HG02571 (cell line): ENCODE measurements at regions not wholly inside any gene's neighbourhood (a gene's known extent, or its start where the extent isn't known, plus 50 kb on each side); places are given as distances from the start of the nearest gene placed in this dataset.
A peak's percentile ranks its signal among the peaks of the same experiment; 100 is the strongest.

Source experiments
- ATAC-seq: cut with Tn5 transposase; IDR thresholded peaks from one replicate; pipeline ENCODE4 v1.9.1; 2021; ENCODE audit warnings: mild to moderate bottlenecking, moderate library complexity; ENCODE audit not compliant: unreplicated experiment

DNA sequence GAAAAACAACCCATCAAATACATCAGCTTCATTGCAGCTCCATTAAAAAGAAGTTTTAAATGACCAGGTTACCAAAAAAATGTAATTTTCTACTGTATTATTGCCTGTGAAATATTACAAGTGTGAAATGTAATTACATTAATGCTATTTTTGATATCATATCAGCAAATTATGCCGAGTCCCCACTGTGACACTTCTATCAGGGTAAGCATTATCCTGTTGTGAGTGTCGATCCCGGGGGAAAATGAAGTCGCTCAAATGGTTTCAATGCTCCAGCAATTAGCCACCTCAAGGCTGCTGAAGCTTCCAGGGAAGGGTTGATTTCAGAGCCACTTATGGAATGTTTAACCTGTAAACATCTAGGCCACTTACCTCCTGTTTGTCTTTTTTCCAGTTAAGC is 70.4 kb downstream of the RCN1 start:
- no peak for ATAC-seq

DNA sequence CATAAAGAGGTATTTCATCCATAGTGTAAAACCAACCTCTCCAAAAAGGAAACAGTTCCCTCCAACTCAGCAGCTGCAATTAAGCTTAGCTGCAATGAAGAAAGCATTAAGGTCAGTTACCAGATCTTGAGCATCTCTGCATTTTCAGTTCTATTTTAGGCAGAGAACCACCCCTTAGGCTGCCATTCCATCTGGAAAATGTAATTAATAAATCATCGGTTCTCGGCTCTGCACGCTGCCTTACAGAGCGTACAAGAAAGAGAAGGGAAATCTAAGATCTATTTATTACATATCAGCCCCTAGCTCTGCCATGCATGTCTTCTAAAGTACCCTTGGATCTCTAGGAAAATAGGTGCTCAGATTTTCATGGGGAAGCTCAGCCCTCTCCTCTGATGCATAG is 71.5 kb downstream of the RCN1 start:
- no peak for ATAC-seq

DNA sequence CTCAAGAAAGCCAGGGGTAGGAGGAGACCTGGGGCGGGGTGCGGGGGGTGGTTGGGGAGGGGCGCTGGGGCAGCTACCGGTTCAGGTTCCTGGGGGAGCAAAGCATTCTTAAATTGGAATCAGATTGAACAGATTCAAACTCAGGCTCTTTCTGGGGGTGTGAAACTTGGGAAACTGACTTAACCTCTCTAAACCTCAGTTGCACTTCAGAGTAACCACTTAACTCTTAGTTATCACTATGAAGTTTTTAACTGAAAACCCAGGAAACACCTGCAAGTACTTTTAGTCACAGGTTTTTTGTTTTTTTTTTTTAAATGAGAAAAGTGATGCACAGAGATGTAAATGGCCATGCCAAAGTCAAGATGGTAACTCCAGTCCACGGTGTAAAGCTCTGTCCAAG is 72.0 kb downstream of the RCN1 start:
- no peak for ATAC-seq

DNA sequence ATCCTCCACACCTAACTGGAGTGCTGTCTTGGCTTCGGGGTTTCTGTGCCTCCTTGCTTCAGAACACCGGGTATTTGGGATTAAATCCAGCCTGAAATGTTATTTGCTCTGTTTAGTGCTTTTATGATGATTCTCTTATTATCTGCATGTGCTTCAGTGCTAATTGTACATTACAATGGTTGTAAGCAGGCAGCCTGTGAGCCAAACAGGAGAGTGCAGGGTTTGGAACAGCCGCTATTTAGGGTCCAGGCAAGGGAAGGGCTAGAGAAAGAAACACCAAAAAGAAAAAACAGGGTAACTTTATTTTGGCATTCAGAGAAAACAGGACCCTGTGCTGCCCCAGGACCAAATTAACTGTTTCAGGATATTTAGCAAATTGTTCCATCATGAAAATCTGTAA is 72.7 kb downstream of the RCN1 start:
- no peak for ATAC-seq

DNA sequence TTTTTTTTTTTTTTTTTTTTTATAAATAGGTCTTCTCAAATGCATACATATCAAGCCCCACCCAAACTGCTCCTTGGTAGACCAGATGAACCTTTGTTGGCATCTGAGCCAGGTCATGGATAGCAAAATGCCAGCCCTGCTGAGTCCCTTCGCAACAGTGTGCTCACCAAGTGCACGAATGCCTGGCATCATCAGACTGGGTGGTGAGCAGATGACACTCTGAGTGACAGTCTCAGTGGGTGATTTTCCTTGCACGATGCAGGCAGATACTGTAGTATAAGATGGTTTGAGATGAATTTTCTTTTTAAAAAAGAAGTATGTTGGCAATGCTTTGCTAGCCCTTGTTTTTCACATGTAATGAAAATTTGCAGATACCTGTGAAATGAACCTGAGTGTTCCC is 74.0 kb downstream of the RCN1 start:
- ATAC-seq = no peak

DNA sequence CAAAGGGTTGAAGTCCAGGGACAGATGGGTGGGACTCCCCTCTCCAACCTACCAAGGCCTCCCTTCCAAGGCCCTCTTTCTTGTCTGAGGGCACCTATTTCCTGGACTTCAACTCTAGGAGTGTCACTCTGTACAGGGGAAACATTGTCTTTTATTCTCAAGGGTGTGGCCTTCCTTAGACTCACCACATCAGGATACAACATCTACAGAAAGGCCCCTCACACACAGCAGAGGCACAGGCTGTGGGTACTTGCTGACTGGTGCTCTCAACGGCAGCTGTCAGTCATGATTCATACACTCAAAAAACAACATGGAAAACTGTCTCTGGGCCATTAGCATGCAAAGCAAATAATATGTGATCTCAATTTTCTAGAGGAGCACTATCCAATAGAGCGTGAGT is 78.0 kb downstream of the RCN1 start:
- no peak for ATAC-seq

DNA sequence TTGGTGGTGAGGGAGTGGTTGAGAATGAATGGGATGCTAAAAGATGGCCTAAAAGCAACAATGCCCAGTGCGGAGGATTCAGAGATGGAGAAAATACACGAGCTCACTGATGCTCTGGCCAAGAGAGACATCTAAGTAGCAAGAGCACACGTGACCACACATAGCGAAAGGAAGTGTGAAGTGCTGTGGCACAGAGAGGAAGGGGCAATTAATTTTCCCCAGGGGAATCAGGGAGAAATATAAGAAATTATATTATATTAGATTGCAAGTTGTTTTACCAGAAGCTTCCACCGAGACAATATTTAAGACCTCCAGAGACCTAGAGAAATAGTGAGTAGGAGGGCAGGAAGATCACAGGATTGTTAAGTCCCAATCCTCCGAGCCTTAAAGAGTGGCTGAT is 80.6 kb downstream of the RCN1 start:
- ATAC-seq = no peak

DNA sequence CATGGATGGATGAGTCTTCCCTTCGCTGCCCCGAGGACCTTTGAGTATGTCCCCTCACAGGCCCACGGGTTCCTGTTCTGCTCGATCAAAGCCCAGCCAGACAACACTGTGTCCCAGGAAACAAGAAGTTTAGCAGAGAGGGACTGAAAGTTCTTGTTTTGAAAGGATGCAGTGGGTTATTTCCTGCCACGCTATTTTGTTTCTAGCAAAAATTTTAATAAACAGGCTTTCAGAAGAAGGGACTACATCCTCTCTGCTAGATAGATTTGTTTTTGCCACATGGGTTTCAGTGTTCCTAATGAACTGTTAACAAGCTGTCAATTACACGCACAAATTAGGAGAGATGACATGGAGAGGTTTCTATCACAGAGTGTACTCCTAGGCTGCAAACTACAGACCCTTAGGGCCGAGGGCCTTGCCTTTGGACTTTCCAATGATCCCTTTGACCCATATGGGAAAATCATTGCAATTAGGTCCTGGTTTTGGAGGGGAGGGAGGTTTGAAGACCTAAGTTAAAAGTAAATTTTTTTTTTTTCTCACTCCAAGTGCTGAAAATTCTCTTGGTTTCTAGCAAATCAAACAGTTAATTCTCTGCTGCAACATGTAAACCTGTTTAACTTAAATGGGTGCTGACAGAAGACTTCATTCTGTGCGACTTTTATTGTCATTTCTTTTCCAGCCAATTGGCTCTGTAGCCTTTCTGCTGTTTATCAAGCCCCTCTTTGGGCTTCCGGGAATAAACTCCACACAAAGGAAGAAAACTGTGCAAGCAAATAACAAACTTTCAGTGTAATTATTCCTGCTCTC is 81.4 kb downstream of the RCN1 start:
- no peak for ATAC-seq

DNA sequence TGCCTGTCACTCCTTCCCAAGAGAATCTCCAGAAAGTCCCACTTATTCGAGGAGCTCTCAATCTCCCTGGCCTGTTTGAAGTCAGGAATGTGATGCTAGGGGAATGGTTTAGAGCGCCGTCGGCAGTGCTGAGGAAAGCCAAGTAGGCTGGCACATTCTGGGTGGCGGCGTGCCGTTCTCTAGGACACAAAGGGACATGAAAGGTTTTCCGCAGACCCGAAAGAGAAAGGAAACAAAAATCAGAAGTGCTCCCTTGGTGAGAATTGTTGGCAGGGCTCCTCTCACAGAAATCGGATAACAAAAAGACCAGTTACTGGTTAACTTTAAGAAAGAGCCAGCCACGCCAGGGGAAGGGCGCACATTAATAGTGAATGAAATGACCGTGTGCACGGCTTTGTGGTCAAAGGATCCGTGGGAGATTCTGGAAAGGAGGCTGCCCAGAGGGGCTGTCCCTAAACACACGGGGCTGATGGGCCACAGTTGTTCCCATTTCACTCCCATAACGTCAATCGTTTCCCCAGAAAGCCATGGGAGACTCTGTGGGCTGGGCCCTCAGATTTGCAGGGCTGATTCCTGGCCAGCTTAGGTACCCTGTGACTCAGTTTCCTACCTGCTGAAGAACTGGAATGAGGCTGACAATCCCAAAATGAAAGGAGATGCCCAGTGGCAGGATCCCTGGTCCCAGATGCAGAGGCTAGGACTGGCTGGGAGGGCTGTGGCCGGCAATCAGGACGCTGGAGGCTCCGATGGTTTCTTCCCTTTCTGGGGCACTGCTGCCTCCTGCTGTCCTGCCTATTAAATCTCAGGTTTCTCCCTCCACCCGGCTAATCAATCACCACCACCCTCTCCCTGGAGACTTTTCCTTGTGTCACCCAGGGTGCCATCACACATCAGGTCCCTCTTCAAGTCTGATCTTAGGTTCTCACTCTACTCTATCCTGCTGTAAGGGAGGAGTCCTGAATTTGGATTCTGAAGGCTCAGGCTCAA is 82.3 kb downstream of the RCN1 start:
- no peak for ATAC-seq

DNA sequence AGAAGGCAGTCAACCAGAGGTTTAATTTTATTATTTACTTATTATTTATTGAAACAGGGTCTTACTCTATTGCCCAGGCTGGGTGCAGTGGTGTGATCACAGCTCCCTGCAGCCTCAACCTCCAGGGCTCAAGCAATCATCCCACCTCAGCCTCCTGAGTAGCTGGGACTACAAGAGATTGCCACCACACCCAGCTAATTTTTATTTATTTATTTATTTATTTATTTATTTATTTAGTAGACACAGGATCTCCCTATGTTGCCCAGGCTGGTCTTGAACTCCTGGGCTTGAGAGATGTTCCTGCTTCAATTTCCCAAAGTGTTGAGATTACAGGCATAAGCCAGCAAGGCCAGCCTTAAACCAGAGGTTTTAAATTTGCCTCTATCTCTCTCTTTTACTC is 83.1 kb downstream of the RCN1 start:
- ATAC-seq = no peak

DNA sequence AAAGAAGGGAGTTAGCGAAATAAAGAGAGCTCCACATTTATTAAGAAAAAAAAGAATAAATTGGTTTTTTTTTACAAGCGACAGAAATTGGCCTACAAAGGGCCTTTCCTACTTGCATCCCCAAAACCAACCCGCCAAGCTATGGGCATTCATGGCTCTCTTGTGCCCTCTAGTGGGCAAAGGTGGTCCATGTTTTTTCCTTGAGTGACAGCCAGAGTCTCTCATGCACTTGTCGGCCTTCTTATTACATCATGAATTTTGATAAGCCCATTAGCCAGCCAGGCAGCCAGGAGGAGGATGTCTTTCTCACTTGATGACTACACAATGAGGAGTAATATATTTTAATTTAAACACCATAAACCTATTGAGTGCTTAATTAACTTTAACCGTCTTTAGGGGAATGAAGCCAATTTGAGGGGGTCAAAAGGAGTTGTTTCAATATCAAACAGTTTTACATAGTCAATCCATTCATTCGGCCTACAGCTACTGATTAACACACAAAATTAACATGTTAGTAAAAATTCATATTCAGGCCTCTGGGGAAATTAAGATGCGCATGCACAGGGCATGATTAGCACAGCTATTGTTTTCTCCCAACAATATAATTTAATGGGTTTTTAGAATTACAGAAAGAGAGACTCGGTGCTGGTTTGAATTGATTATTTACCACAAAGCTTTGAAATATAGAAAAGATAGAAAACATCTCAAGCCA is 85.5 kb downstream of the RCN1 start:
- ATAC-seq = peak; percentile 83

DNA sequence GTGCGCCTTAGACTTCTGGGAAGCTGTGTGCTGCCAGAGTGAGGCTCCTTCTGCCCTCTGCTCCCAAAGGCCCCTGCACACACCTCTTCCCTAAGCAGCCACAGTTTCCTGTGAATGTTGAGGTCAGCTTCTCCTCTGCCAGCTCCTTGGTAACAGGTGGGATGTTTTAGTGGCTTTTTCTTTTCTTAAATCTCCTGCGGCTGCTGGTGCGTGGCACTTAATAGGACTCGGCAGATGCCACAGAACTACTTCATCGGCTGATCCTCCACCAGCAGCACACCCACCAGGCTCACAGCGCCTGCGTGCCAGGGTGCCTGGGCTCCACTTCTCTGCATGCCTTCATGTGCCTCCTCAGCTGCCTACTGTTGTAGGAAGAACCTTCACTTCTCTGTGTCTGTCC is 87.8 kb downstream of the RCN1 start:
- ATAC-seq = no peak

DNA sequence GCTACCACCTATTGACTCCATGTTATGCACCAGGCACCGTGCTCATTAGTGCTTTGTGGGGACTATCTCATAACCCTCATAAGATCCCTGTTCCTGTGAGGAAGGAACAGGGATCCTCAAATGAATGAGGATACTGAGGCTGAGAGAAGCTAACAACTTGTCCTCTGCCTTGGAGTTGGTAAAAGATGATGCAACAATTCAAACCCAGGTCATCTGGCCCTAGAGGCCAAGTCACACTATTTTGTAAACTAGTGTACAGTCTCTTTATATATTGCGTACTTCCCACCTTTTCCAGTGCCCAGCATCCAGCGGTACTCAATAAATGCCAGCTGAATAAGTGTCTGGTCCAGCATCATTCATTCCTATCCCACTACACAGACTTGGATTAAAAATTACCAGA is 92.6 kb downstream of the RCN1 start:
- no peak for ATAC-seq

DNA sequence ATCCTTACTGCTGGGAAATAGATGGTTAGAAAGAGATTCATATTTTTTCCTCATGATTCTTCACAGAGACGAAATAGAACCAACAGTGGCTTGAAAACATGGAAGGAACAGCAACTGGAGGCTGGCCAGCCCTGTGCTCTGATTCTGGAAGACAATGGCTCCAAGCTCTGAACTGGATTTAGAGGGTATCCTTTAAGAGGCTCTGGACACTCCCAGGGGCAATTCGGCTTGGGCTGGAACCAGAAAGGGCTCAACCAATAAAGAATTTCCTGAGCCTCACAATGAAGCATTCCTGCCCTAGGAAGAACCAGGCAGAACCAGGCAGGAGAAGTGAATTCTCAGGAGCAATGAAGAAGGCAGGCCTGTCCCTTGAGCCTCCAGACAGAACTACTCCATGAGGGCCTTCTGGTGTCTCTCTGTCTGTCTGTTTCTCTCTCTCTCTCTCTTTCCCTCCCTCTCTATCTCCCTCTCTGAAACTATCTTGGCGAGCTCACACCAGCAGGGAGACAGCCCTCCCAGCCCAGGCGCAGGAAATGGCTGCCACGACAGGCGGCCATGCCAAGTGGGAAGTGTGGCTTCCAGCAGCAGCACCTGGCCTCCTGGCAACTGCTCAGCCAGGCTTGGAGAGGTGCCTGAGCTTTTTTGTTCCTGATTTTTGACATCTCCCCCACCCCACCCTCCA is 93.3 kb downstream of the RCN1 start:
- ATAC-seq = peak; percentile 22

DNA sequence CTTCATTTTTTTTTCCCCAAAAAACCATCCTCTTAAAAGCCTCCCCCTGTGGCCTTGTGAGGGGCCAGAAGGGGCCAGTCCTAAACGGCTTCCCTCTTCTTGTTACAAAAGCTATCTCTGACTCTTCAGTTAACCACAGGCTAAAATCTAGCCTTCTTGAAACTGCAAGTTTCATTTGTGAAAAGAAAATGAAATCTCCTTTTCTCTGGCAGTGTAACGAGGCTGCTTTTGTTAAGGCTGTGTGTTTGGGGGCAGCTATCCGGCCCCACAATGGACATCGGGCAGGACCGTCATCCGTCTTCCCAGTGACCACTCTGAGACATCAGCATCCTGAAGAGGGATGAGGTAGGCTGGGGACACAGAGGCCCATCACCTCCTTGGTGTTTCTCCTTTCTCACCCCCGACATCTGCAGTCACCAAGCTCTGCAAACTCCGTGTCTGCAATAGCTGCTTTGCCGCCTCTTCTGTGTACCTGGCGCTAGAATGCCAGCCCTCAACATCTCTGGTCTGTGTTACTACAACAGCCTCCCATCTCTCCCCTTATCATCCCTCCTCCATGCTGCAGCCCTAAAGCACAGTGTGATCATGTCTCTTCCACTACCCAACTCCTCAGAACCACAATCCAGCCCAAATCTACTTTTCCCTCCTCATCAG is 94.0 kb downstream of the RCN1 start:
- ATAC-seq = peak; percentile 79

DNA sequence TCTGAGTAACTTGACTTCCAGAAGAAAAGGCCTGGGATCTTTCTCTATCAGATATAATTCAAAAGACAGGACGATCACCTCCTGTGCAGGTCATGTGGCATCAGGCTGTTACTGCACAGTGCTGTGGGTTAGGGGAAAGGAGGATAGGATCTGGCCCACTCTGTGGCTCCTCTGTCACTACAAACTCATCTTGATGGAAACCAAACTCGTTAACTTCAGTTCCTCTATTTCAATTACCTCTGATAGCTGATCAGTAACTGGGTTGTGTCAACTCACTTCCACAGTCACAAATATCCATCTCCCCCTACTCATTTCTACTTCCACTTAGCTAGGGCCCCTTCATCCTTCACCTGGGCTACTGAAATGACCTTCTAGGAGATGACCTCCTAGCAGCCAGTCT is 95.2 kb downstream of the RCN1 start:
- no peak for ATAC-seq

DNA sequence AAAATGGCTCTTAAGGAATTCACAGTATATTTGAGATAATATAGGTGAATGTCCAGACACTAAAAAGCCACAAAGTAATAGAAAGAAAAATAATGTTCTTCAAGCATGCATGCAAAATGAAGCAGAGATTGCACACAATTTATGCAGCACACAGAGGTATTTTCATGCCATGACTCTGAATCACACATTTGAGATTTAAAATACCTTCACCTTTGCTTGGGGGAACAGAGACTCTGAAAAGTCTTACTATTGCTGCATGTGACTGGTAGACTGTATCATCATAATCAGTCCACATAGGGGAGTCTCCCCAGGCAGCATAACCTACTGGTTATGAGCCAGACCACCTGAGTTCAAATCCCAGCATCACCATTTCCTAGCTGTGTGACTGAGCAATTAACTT is 96.2 kb downstream of the RCN1 start:
- no peak for ATAC-seq

DNA sequence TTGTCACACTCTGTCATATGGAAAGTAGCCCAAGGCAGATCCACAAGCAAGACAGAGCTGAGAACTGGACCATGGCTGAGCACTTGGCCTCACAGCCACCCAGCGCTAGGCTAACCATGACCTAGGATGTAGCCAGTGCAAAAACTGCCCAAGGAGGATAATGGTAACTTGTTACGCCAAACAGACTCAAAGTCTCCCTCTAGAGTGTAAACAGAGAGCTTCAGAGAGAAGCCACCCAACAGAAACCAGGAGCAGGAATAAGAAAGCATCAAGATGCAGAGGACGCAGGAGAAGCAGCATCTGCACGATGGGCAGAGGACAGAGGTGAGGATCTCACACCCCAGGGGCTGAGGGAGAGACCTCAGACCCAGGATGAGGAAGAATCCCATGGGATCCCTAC is 97.9 kb downstream of the RCN1 start:
- no peak for ATAC-seq

DNA sequence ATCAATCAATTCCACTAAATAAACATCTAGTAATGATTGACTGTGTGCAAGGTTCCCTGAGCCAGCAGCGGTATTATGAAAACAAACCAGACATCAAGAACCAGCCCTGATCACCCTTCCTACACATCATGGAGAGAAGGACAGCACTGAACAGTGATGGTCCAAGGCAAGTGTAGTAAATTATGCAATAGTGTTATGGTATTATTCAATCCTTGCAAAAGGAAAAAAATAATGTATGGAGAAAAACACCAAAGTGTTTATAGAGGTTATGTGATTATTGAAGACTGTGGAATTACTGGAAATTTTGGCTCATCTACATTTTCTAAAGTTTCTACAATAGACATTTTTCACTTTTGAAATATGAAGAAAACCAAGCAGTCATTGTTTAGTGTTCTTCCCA is 105.3 kb downstream of the RCN1 start:
- ATAC-seq = no peak

DNA sequence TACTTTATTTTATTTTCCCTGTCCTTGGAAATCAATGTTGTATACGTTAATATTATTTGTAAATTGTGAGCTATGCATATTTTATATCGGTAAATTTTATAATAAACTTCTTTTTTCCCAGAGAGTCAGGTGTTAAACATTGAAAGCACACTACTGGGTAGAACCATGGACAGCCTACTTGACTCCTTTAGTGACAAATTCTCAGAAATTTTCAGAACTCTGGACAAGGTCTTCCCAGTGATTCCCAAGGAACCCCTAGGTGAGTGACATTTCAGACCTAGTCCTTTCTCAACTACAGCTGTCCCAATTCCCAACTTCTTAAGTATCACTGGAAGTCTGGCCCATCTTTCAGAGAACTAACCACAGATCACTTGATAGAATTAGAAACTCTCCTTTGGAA is 107.2 kb downstream of the RCN1 start:
- no peak for ATAC-seq
